ENCODE measurements at regions not wholly inside any gene's neighbourhood (a gene's known extent, or its start where the extent isn't known, plus 50 kb on each side); places are given as distances from the start of the nearest gene placed in this dataset.

DNA sequence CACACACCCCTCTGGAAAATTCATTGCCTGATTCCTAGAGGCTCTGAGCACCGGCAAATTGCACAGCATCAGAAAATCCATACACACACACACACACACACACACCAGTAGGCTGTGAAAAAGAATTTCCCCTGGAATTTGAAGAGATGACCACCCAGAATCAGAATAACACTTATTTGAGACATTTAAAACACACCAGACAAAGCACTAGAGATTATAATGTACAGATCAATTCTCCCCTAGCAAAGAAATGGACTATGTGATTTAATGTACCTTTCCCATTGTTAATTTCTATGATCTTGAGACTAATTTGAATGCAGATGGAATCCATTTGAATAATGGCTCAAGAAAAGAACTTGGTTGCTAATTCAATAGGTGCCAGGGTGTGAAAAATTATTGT is 399.3 kb downstream of the HNRNPD start:
- 29% methylated on average over 1 of the region's 1 CpG; no CpG with 5 or more reads in 1 of the 2 experiments for whole genome bisulfite sequencing, 2 experiments (ENCODE audit: extremely low coverage in 1 of 2, insufficient coverage in 1 of 2, insufficient read length in 1 of 2, insufficient replicate concordance in 2 of 2, low coverage in 1 of 2, low lambda C conversion rate in 2 of 2, missing lambda C conversion rate in 1 of 2)
- no peaks in the 10 kb centered on the region for H4K20me1 ChIP-seq (replicated peaks in 1 of 2; ENCODE audit: control insufficient read depth in 1 of 2, insufficient read depth in 2 of 2, low read length in 2 of 2)
- H3K27me3 ChIP-seq (replicated peaks in 1 of 4; ENCODE audit: control insufficient read depth in 3 of 4, extremely low read depth in 1 of 4, insufficient read depth in 3 of 4, low read length in 3 of 4) = no peaks in the 10 kb centered on the region
- DNase-seq (ENCODE audit: low read depth in 1 of 2, low spot score in 2 of 2) (no peak), FAIRE-seq (no peak)
- H2BK20ac ChIP-seq (ENCODE audit: low read length) = no peak overlapping the region
- H2BK12ac ChIP-seq (ENCODE audit: low read depth, low read length) = no peak overlapping the region
- H3K79me2 ChIP-seq (ENCODE audit: control insufficient read depth in 1 of 2, insufficient read depth in 2 of 2, low read length in 2 of 2) = no peaks in the 10 kb centered on the region
- no peaks in the 10 kb centered on the region for H3K79me1 ChIP-seq (ENCODE audit: low read depth, low read length)
- POLR2A ChIA-PET (ENCODE audit: partially characterized antibody) = no interaction called here
- no peak overlapping the region for H4K8ac ChIP-seq (ENCODE audit: extremely low read depth, insufficient read depth, low read length)
- no peak overlapping the region for H3K14ac ChIP-seq (ENCODE audit: insufficient read length)
- H2AFZ ChIP-seq (ENCODE audit: low read length) = no peak overlapping the region
- no peak overlapping the region for H4K91ac ChIP-seq (replicated peaks; ENCODE audit: insufficient read length, low read length)
- no peaks in the 10 kb centered on the region for H3K4me1 ChIP-seq (replicated peaks in 1 of 4; ENCODE audit: control insufficient read depth in 3 of 4, insufficient read depth in 4 of 4, low read length in 3 of 4)
- H3K27ac ChIP-seq (ENCODE audit: low read depth, low read length) = no peak overlapping the region
- CTCF ChIA-PET (ENCODE audit: partially characterized antibody) = interaction anchor here (1.0 kb wide), 1 partner anchor 21 kb away, joined by 3 read pairs; no protein-coding TSS in a partner anchor
- H2BK5ac ChIP-seq (ENCODE audit: low read depth, low read length) = no peak overlapping the region
- H3K23me2 ChIP-seq (ENCODE audit: low read depth, low read length) = no peaks in the 10 kb centered on the region
- H2AK5ac ChIP-seq (ENCODE audit: low read depth, low read length) = no peak overlapping the region
- no peak overlapping the region for H3K4me3 ChIP-seq (ENCODE audit: extremely low read depth in 1 of 4, insufficient read depth in 2 of 4, low read depth in 3 of 4, low read length in 4 of 4)
- no peak overlapping the region for H2BK120ac ChIP-seq (replicated peaks; ENCODE audit: low read depth, low read length)
- no peak overlapping the region for H4K5ac ChIP-seq (ENCODE audit: insufficient read length, low read depth, low read length)
- no peaks in the 10 kb centered on the region for H3K9me3 ChIP-seq (ENCODE audit: insufficient read depth in 2 of 2, low read depth in 1 of 2, low read length in 1 of 2)
- no peak overlapping the region for H3K56ac ChIP-seq (replicated peaks; ENCODE audit: insufficient read length, low read depth, low read length)
- H2BK15ac ChIP-seq (ENCODE audit: low read length) = no peak overlapping the region
- H3K23ac ChIP-seq (ENCODE audit: insufficient read length) = no peak overlapping the region
- H3K4me2 ChIP-seq (ENCODE audit: insufficient read depth in 1 of 2, low read depth in 2 of 2, low read length in 2 of 2) = no peak overlapping the region
- no peak overlapping the region for H3K4ac ChIP-seq (replicated peaks; ENCODE audit: insufficient read length, low read depth, low read length)
- no peak overlapping the region for H3K18ac ChIP-seq (ENCODE audit: extremely low read depth, low read length)
- H3K9ac ChIP-seq (replicated peaks in 1 of 4; ENCODE audit: extremely low read depth in 1 of 4, low read depth in 3 of 4, low read length in 3 of 4) = no peak overlapping the region
- TF ChIP-seq FOSL1 (IDR thresholded peaks at IDR 0.05; ENCODE audit: insufficient read depth, low read depth, low read length) = no peak
- TF ChIP-seq SIRT6 (IDR thresholded peaks at IDR 0.05; ENCODE audit: low read length) = no peak
- TF ChIP-seq ZNF274 (IDR thresholded peaks at IDR 0.05; ENCODE audit: borderline replicate concordance, extremely low read depth, low read length) = no peak
- no peaks in the 10 kb centered on the region for H3K36me3 ChIP-seq (ENCODE audit: control insufficient read depth in 2 of 4, insufficient read depth in 4 of 4, low read length in 3 of 4)

Measured in H1 (cell line).